ENCODE measurements at regions not wholly inside any gene's neighbourhood (a gene's known extent, or its start where the extent isn't known, plus 50 kb on each side); places are given as distances from the start of the nearest gene placed in this dataset.

- H3K4me1 ChIP-seq (ENCODE audit: control insufficient read depth, insufficient read depth, low read length), result no peaks in the 10 kb centered on the region
- H3K27ac ChIP-seq (ENCODE audit: extremely low read depth, low read depth, low read length), result no peak overlapping the region
- no peaks in the 10 kb centered on the region for H3K36me3 ChIP-seq (ENCODE audit: control insufficient read depth in 2 of 2, insufficient read depth in 1 of 2, low read length in 2 of 2)
- POLR2A ChIA-PET, result no interaction called here
- no peak overlapping the region for H3K4me3 ChIP-seq (ENCODE audit: low read depth, low read length)
- CTCF ChIA-PET, result no interaction called here
- no peak for TF ChIP-seq ZNF624 (tag by site-specific recombination; IDR thresholded peaks at IDR 0.05)
- TF ChIP-seq ZSCAN18 (tag by site-specific recombination; IDR thresholded peaks at IDR 0.05), result no peak
- no peak for TF ChIP-seq SALL2 (tag by site-specific recombination; IDR thresholded peaks at IDR 0.05; ENCODE audit: borderline replicate concordance)
- TF ChIP-seq ZNF677 (tag by site-specific recombination; IDR thresholded peaks at IDR 0.05), result no peak
- TF ChIP-seq ZNF548 (tag by site-specific recombination; IDR thresholded peaks at IDR 0.05), result no peak
- no peak for TF ChIP-seq PRDM1 (tag by site-specific recombination; IDR thresholded peaks at IDR 0.05)
- TF ChIP-seq MYNN (tag by site-specific recombination; IDR thresholded peaks at IDR 0.05; ENCODE audit: borderline replicate concordance), result no peak
- TF ChIP-seq ZNF549 (tag by site-specific recombination; IDR thresholded peaks at IDR 0.05), result no peak
- no peak for TF ChIP-seq WT1 (tag by site-specific recombination; IDR thresholded peaks at IDR 0.05)
- no peak for TF ChIP-seq ZNF791 (tag by site-specific recombination; IDR thresholded peaks at IDR 0.05)
- no peak for TF ChIP-seq ZNF18 (tag by site-specific recombination; IDR thresholded peaks at IDR 0.05)
- no peak for TF ChIP-seq ZBTB10 (tag by site-specific recombination; IDR thresholded peaks at IDR 0.05)
- TF ChIP-seq ZNF558 (tag by site-specific recombination; IDR thresholded peaks at IDR 0.05), result no peak
- no peak for TF ChIP-seq ZNF670 (tag by site-specific recombination; IDR thresholded peaks at IDR 0.05; ENCODE audit: low read depth)
- H3K9me3 ChIP-seq (ENCODE audit: control insufficient read depth, insufficient read depth, low read depth, low read length), result no peaks in the 10 kb centered on the region
These were observed 202.3 kb upstream of the C14orf180 start for GRCh38 chr14:104377256-104377655.

- ChIA-PET CTCF (no interaction called here), POLR2A (no interaction called here)
- Histone ChIP-seq H3K9me3 (ENCODE audit: control insufficient read depth, insufficient read depth, low read depth, low read length) (no peaks in the 10 kb centered on the region), H3K27ac (ENCODE audit: extremely low read depth, low read depth, low read length) (no peak overlapping the region), H3K4me3 (ENCODE audit: low read depth, low read length) (no peak overlapping the region), H3K36me3 (ENCODE audit: control insufficient read depth in 2 of 2, insufficient read depth in 1 of 2, low read length in 2 of 2) (no peaks in the 10 kb centered on the region), H3K4me1 (ENCODE audit: control insufficient read depth, insufficient read depth, low read length) (no peaks in the 10 kb centered on the region)
- no peak for TF ChIP-seq ZNF114 (tag by site-specific recombination; IDR thresholded peaks at IDR 0.05)
- no peak for TF ChIP-seq WT1 (tag by site-specific recombination; IDR thresholded peaks at IDR 0.05)
- no peak for TF ChIP-seq ZNF157 (tag by site-specific recombination; IDR thresholded peaks at IDR 0.05)
- TF ChIP-seq ZNF548 (tag by site-specific recombination; IDR thresholded peaks at IDR 0.05), result no peak
- TF ChIP-seq ZBTB11 (tag by site-specific recombination; conservative IDR thresholded peaks at IDR 0.05; ENCODE audit: low read depth), result no peak
- TF ChIP-seq ZFP41 (tag by site-specific recombination; IDR thresholded peaks at IDR 0.05; ENCODE audit: borderline replicate concordance), result no peak
- no peak for TF ChIP-seq BCL6B (tag by site-specific recombination; IDR thresholded peaks at IDR 0.05)
- no peak for TF ChIP-seq SP7 (tag by site-specific recombination; IDR thresholded peaks at IDR 0.05)
- no peak for TF ChIP-seq ZNF558 (tag by site-specific recombination; IDR thresholded peaks at IDR 0.05)
- TF ChIP-seq ATF2 (tag by site-specific recombination; IDR thresholded peaks at IDR 0.05; ENCODE audit: low read depth), result no peak
- no peak for TF ChIP-seq ZBTB1 (tag by site-specific recombination; IDR thresholded peaks at IDR 0.05)
- no peak for TF ChIP-seq ZNF626 (tag by site-specific recombination; IDR thresholded peaks at IDR 0.05)
- TF ChIP-seq PRDM1 (tag by site-specific recombination; IDR thresholded peaks at IDR 0.05), result no peak
- TF ChIP-seq ZNF792 (tag by site-specific recombination; IDR thresholded peaks at IDR 0.05), result no peak
These were observed 200.9 kb upstream of the C14orf180 start for GRCh38 chr14:104378698-104379113.

Measured in HEK293 (cell line).